ENCODE measurements at regions not wholly inside any gene's neighbourhood (a gene's known extent, or its start where the extent isn't known, plus 50 kb on each side); places are given as distances from the start of the nearest gene placed in this dataset.

- TF ChIP-seq CTCF (conservative IDR thresholded peaks at IDR 0.05; ENCODE audit: low read depth, low read length), result no peak
- H3K4me3 ChIP-seq (ENCODE audit: low read length), result no peak overlapping the region
These were observed 121.6 kb upstream of the FST start for GRCh38 chr5:53358794-53359193.

GRCh38 chr5:53359916-53360517, 120.4 kb upstream of the FST start:
- no peak for TF ChIP-seq CTCF (conservative IDR thresholded peaks at IDR 0.05; ENCODE audit: low read depth, low read length)
- DNase-seq (ENCODE audit: low read depth), result no peak
- H3K4me3 ChIP-seq (ENCODE audit: low read length), result no peak overlapping the region

More at GRCh38 chr5:53358794-53359193, 121.6 kb upstream of the FST start:
- no peak for DNase-seq (ENCODE audit: low read depth)

- no peak for TF ChIP-seq CTCF (conservative IDR thresholded peaks at IDR 0.05; ENCODE audit: low read depth, low read length)
- no peak for DNase-seq (ENCODE audit: low read depth)
- H3K4me3 ChIP-seq (ENCODE audit: low read length), result no peak overlapping the region
These were observed 119.6 kb upstream of the FST start for GRCh38 chr5:53360811-53361210.

GRCh38 chr5:53361708-53362107, 118.7 kb upstream of the FST start:
- TF ChIP-seq CTCF (conservative IDR thresholded peaks at IDR 0.05; ENCODE audit: low read depth, low read length), result no peak
- H3K4me3 ChIP-seq (ENCODE audit: low read length), result no peak overlapping the region
- no peak for DNase-seq (ENCODE audit: low read depth)

- TF ChIP-seq CTCF (conservative IDR thresholded peaks at IDR 0.05; ENCODE audit: low read depth, low read length), result no peak
- no peak overlapping the region for H3K4me3 ChIP-seq (ENCODE audit: low read length)
- DNase-seq (ENCODE audit: low read depth), result peak; percentile 90
These were observed 117.9 kb upstream of the FST start for GRCh38 chr5:53362521-53362941.

- TF ChIP-seq CTCF (conservative IDR thresholded peaks at IDR 0.05; ENCODE audit: low read depth, low read length), result no peak
- DNase-seq (ENCODE audit: low read depth), result no peak
- H3K4me3 ChIP-seq (ENCODE audit: low read length), result no peak overlapping the region
These were observed 116.4 kb upstream of the FST start for GRCh38 chr5:53364061-53364460.

GRCh38 chr5:53366245-53366644, 114.2 kb upstream of the FST start:
- no peak overlapping the region for H3K4me3 ChIP-seq (ENCODE audit: low read length)
- no peak for DNase-seq (ENCODE audit: low read depth)
- no peak for TF ChIP-seq CTCF (conservative IDR thresholded peaks at IDR 0.05; ENCODE audit: low read depth, low read length)

Data from retinal pigment epithelial cell (primary cell).